Transverse colon (tissue), 4 donors: ENCODE measurements at regions not wholly inside any gene's neighbourhood (a gene's known extent, or its start where the extent isn't known, plus 50 kb on each side); places are given as distances from the start of the nearest gene placed in this dataset.

Source experiments
- DNase-seq: peaks from one replicate; pipeline ENCODE4 v3.0.0-alpha.2; 2019
- H3K27ac ChIP-seq, 4 donors: fragments of 200-600 bp; sonication (generic); 2 replicates each; pipeline ENCODE4 v1.5.1; 2016 to 2018; ENCODE audit warnings: inconsistent platforms in 4 of 4
- H3K27me3 ChIP-seq: fragments of 200-600 bp; sonication (generic); 2 replicates; pipeline ENCODE4 v1.5.1; 2017; ENCODE audit warnings: inconsistent platforms
- H3K36me3 ChIP-seq, 4 donors: fragments of 200-600 bp; sonication (generic); 2 replicates each; pipeline ENCODE4 v1.5.1; 2017 to 2019; ENCODE audit warnings: inconsistent platforms in 4 of 4
- H3K4me1 ChIP-seq, 4 donors: fragments of 200-600 bp; sonication (generic); 2 replicates each; pipeline ENCODE4 v1.5.1; 2017 to 2020; ENCODE audit warnings: inconsistent platforms in 4 of 4
- H3K4me3 ChIP-seq, 4 donors: fragments of 200-600 bp; sonication (generic); 1 replicate in 1 of 4; 2 replicates in 3 of 4; pipeline versions ENCODE4 v1.5.1 to v1.6.1; 2017 to 2019; ENCODE audit warnings: inconsistent platforms in 4 of 4
- H3K9me3 ChIP-seq, 2 donors: fragments of 200-600 bp; sonication (generic); 2 replicates each; pipeline ENCODE4 v1.5.1; 2017 to 2019; ENCODE audit warnings: inconsistent platforms in 2 of 2
- EP300 ChIP-seq: sonication (generic); formaldehyde crosslinking; IDR thresholded peaks from one replicate; pipeline ENCODE4 v1.6.1; 2017; ENCODE audit warnings: antibody characterized with exemption, low read depth
- POLR2A ChIP-seq: fragments of 450-650 bp; IDR thresholded peaks from one replicate; pipeline ENCODE4 v1.6.1; 2016; ENCODE audit warnings: antibody characterized with exemption, mild to moderate bottlenecking, moderate library complexity
- POLR2AphosphoS5 ChIP-seq, 3 donors: sonication (generic); formaldehyde crosslinking; IDR thresholded peaks; one replicate each; pipeline ENCODE4 v1.6.1; 2016; ENCODE audit warnings: antibody characterized with exemption in 3 of 3
- WGBS, 2 donors: methylation state at CpG; one replicate each; pipeline ENCODE4 v1.1.5; 2018; ENCODE audit warnings: low coverage in 1 of 2; 5-methylcytosine and 5-hydroxymethylcytosine counted together
- in situ Hi-C, 4 donors: fragments of 200-750 bp; cut with MboI; loops; one replicate each; pipeline versions ENCODE4 v1.15.0 to v1.15.1; 2017; ENCODE audit warnings: low sequenced_read_pairs in 3 of 4, low pct_ligation_motif_present in 1 of 4, low pct_unique_long_range_greater_than_20kb in 1 of 4
- intact Hi-C: fragments of 100-400 bp; cut with DNase I; formaldehyde crosslinking; loops from one replicate; pipeline ENCODE4 v1.15.1; 2023; ENCODE audit warnings: low total_unique reads
- TF ChIP-seq, protein P1 (sequence below), 5 experiments: fragments of 200-600 bp in 3 of 5; fragments of 450-650 bp in 2 of 5; sonication (generic) in 3 of 5; IDR thresholded peaks; 1 replicate in 2 of 5; 2 replicates in 3 of 5; pipeline ENCODE4 v1.5.1; 2016 to 2017; ENCODE audit warnings: antibody characterized with exemption in 5 of 5, inconsistent platforms in 3 of 5, mild to moderate bottlenecking in 2 of 5, moderate library complexity in 1 of 5

DNA sequence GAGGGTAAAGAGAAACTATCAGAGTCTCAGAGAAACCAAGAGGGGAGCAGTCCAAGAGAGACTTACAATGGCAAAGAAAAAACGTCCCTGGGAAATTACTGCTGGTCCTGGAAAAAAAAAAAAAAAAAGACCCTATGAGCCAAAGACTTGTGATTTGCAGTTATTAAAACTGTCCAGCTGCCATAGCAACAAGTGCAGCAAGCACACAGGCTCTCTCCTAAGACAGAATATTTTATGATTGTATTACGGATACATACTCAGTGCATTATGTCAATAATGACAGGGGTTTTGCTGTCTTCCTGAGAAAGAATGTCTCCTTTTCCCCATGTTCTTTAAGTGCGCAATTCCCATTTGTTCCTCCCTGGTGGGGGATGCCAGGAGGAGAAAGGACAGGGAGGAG lies 178.5 kb downstream of the GPAM start:
- TF ChIP-seq POLR2AphosphoS5 (IDR thresholded peaks at IDR 0.05) (no peak), EP300 (no peak), POLR2A (no peak)
- TF ChIP-seq, protein P1, sequence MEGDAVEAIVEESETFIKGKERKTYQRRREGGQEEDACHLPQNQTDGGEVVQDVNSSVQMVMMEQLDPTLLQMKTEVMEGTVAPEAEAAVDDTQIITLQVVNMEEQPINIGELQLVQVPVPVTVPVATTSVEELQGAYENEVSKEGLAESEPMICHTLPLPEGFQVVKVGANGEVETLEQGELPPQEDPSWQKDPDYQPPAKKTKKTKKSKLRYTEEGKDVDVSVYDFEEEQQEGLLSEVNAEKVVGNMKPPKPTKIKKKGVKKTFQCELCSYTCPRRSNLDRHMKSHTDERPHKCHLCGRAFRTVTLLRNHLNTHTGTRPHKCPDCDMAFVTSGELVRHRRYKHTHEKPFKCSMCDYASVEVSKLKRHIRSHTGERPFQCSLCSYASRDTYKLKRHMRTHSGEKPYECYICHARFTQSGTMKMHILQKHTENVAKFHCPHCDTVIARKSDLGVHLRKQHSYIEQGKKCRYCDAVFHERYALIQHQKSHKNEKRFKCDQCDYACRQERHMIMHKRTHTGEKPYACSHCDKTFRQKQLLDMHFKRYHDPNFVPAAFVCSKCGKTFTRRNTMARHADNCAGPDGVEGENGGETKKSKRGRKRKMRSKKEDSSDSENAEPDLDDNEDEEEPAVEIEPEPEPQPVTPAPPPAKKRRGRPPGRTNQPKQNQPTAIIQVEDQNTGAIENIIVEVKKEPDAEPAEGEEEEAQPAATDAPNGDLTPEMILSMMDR (IDR thresholded peaks at IDR 0.05) = no peak
- no peaks in the 10 kb centered on the region for H3K4me1 ChIP-seq
- no peak overlapping the region for H3K27ac ChIP-seq
- DNase-seq = no peak
- no peaks in the 10 kb centered on the region for H3K27me3 ChIP-seq
- intact Hi-C loops (no loop called here), in situ Hi-C loops (no loop called here)
- no peaks in the 10 kb centered on the region for H3K36me3 ChIP-seq
- H3K4me3 ChIP-seq = no peak overlapping the region
- WGBS, 2 donors = 61 to 88% methylated on average over 2 to 3 of the region's 3 CpGs
- H3K9me3 ChIP-seq = no peaks in the 10 kb centered on the region

DNA sequence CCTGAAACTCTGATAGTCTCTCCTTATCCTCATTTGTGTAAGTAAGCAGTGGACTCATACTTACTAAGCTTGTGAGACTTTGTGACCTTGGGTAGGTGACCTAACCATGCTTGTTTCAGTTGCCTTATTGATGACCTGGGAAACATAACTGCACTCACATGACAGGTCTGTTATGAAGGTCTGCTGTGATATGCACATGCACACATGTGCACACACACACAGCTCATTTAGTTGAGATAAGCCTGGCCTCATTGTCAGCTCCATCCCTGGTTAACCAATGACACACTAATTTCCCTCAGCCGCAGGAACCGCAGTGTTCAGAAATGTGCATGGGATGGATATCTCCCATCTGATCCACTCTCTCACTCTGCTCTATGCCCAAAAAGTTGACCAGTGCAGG lies 177.2 kb downstream of the GPAM start:
- H3K36me3 ChIP-seq = no peaks in the 10 kb centered on the region
- in situ Hi-C loops = no loop called here
- no peak overlapping the region for H3K4me3 ChIP-seq
- H3K27me3 ChIP-seq = no peaks in the 10 kb centered on the region
- no peak overlapping the region for H3K27ac ChIP-seq
- no peak for DNase-seq
- intact Hi-C loops = no loop called here
- 97% methylated on average over 2 of the region's 2 CpGs; no CpG with 5 or more reads in 1 of the 2 donors for WGBS, 2 donors
- no peaks in the 10 kb centered on the region for H3K4me1 ChIP-seq
- no peaks in the 10 kb centered on the region for H3K9me3 ChIP-seq
- TF ChIP-seq, protein P1 (IDR thresholded peaks at IDR 0.05) = no peak
- TF ChIP-seq EP300 (no peak), POLR2AphosphoS5 (IDR thresholded peaks at IDR 0.05) (no peak), POLR2A (no peak)

DNA sequence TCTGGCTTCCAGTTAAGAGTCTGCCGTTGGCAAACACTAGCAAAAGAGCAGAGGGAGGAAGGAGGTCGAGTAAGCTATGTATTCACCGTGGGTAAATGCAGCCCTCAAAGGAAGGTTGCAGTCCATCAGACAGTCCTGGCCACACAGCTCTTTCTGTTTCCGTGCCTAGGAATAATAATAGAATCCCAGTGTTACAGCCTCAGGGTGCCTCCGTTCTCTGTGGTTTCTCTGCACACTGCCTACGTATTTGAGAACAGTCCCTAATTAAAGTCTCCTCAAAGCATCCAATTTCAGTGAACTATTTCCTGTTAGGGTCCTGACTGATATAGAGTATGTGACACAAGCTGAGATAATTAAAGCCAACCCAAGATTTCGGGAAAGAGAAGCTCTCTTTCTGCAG lies 176.7 kb downstream of the GPAM start:
- Histone ChIP-seq H3K9me3 (no peaks in the 10 kb centered on the region), H3K4me1 (no peaks in the 10 kb centered on the region), H3K27me3 (no peaks in the 10 kb centered on the region), H3K27ac (no peak overlapping the region), H3K4me3 (no peak overlapping the region), H3K36me3 (no peaks in the 10 kb centered on the region)
- 72 to 81% methylated on average over 3 to 7 of the region's 7 CpGs for WGBS, 2 donors
- no peak for TF ChIP-seq EP300
- TF ChIP-seq POLR2AphosphoS5 (IDR thresholded peaks at IDR 0.05) = no peak
- TF ChIP-seq, protein P1 (IDR thresholded peaks at IDR 0.05) = no peak
- TF ChIP-seq POLR2A = no peak
- intact Hi-C loops (no loop called here), in situ Hi-C loops (no loop called here)
- no peak for DNase-seq

DNA sequence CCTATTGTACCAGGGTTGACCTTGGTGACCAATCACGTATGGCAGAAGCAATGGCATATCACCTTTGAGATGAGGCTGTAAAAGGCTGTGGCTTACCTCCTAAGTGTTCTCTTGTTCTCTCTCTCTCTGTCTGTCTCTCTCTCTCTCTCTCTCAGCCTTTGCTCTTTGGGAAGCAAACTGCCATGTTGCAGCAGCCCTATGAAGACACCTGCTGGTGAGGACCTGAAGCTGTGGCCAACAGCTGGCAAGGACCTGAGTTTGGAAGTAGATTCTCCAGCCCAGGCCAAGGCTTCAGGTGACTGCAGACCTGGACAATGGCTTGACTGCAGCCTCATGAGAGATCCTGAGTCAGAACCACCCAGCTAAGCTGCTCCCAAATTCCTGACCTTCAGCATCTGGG lies 161.4 kb downstream of the GPAM start:
- Histone ChIP-seq H3K4me1 (no peaks in the 10 kb centered on the region), H3K9me3 (no peaks in the 10 kb centered on the region), H3K36me3 (no peaks in the 10 kb centered on the region), H3K27me3 (no peaks in the 10 kb centered on the region), H3K4me3 (no peak overlapping the region), H3K27ac (no peak overlapping the region)
- TF ChIP-seq POLR2A (no peak), EP300 (no peak), POLR2AphosphoS5 (IDR thresholded peaks at IDR 0.05) (no peak)
- TF ChIP-seq, protein P1 (IDR thresholded peaks at IDR 0.05) = no peak
- 40 to 59% methylated on average over 1 of the region's 1 CpG for WGBS, 2 donors
- DNase-seq = no peak
- in situ Hi-C loops (no loop called here), intact Hi-C loops (no loop called here)
